WTC11 (cell line): ENCODE measurements at regions not wholly inside any gene's neighbourhood (a gene's known extent, or its start where the extent isn't known, plus 50 kb on each side); places are given as distances from the start of the nearest gene placed in this dataset.

Experiments
- AFF4 ChIP-seq: sonication (generic); formaldehyde crosslinking; IDR thresholded peaks from 2 replicates; pipeline ENCODE4 v1.8.1; 2023; ENCODE audit warnings: mild to moderate bottlenecking, missing genetic modification reagents, borderline replicate concordance
- ATF1 ChIP-seq: sonication (generic); formaldehyde crosslinking; IDR thresholded peaks from 2 replicates; pipeline ENCODE4 v1.8.1; 2023; ENCODE audit warnings: mild to moderate bottlenecking, moderate library complexity, missing genetic modification reagents
- CBFB ChIP-seq: sonication (generic); formaldehyde crosslinking; IDR thresholded peaks from 2 replicates; pipeline ENCODE4 v1.8.1; 2022; ENCODE audit warnings: mild to moderate bottlenecking, low read depth, missing genetic modification reagents
- CTCF ChIP-seq: fragments of 200-600 bp; IDR thresholded peaks from 2 replicates; pipeline ENCODE4 v1.8.0; 2022; ENCODE audit warnings: antibody characterized with exemption
- E2F5 ChIP-seq: sonication (generic); formaldehyde crosslinking; IDR thresholded peaks from 2 replicates; pipeline ENCODE4 v1.8.1; 2022; ENCODE audit warnings: mild to moderate bottlenecking, moderate library complexity, missing genetic modification reagents
- ESRRA ChIP-seq: sonication (generic); formaldehyde crosslinking; IDR thresholded peaks from 2 replicates; pipeline ENCODE4 v1.8.1; 2022; ENCODE audit warnings: mild to moderate bottlenecking, missing genetic modification reagents, borderline replicate concordance
- GABPB1 ChIP-seq: sonication (generic); formaldehyde crosslinking; IDR thresholded peaks from 2 replicates; pipeline ENCODE4 v1.8.1; 2023; ENCODE audit warnings: mild to moderate bottlenecking, missing genetic modification reagents
- KAT7 ChIP-seq: sonication (generic); formaldehyde crosslinking; IDR thresholded peaks from 2 replicates; pipeline ENCODE4 v1.8.1; 2023; ENCODE audit warnings: missing genetic modification reagents, mild to moderate bottlenecking, borderline replicate concordance
- NFYB ChIP-seq: sonication (generic); formaldehyde crosslinking; conservative IDR thresholded peaks from 2 replicates; pipeline ENCODE4 v1.8.0; 2022; ENCODE audit warnings: low read depth, missing genetic modification reagents
- SMAD4 ChIP-seq: sonication (generic); formaldehyde crosslinking; IDR thresholded peaks from 2 replicates; pipeline ENCODE4 v1.8.0; 2022; ENCODE audit warnings: mild to moderate bottlenecking, missing genetic modification reagents
- ZBTB21 ChIP-seq: sonication (generic); formaldehyde crosslinking; IDR thresholded peaks from 2 replicates; pipeline ENCODE4 v1.8.1; 2023; ENCODE audit warnings: mild to moderate bottlenecking, missing genetic modification reagents, borderline replicate concordance
- ZNF138 ChIP-seq: sonication (generic); formaldehyde crosslinking; conservative IDR thresholded peaks from 2 replicates; pipeline ENCODE4 v1.8.1; 2022; ENCODE audit warnings: mild to moderate bottlenecking, moderate library complexity, missing genetic modification reagents
- ZNF423 ChIP-seq: fragments of 250-450 bp; sonication (Bioruptor Pico); IDR thresholded peaks from 2 replicates; pipeline ENCODE4 v2.1.2; 2022; ENCODE audit warnings: mild to moderate bottlenecking, moderate library complexity
- TF ChIP-seq, protein P1 (sequence below): sonication (generic); formaldehyde crosslinking; IDR thresholded peaks from 2 replicates; pipeline ENCODE4 v1.8.1; 2022; ENCODE audit warnings: missing genetic modification reagents, borderline replicate concordance

DNA sequence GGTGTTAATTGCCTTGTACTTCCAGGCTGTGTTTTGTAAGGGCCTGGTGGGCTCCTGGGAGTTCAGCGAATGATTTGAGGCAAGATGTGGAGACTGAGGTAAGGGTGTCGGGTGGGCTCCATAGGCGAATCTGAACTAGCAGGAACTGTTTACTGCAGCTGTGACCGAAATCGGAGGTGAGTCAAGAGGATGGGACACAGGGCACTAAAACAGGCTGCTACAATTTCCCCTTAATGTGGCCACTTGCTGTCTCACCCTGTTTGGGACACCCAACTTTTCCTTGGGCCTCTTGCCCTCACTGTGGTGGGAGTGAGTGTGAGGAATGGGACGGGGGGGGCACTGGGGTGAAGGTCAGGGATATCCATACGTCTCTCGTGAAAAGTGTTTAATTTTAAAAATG, 53.9 kb upstream of the MCUR1 start:
- TF ChIP-seq CTCF (no peak), SMAD4 (CRISPR knock-in tag) (no peak), ZNF423 (CRISPR knock-in tag) (no peak), AFF4 (no peak), NFYB (no peak), ATF1 (CRISPR knock-in tag) (no peak), ESRRA (CRISPR knock-in tag) (no peak), CBFB (no peak), E2F5 (CRISPR knock-in tag) (no peak), GABPB1 (CRISPR knock-in tag) (no peak), ZNF138 (CRISPR knock-in tag) (no peak), KAT7 (CRISPR knock-in tag) (no peak), ZBTB21 (CRISPR knock-in tag) (no peak)
- TF ChIP-seq, protein P1, sequence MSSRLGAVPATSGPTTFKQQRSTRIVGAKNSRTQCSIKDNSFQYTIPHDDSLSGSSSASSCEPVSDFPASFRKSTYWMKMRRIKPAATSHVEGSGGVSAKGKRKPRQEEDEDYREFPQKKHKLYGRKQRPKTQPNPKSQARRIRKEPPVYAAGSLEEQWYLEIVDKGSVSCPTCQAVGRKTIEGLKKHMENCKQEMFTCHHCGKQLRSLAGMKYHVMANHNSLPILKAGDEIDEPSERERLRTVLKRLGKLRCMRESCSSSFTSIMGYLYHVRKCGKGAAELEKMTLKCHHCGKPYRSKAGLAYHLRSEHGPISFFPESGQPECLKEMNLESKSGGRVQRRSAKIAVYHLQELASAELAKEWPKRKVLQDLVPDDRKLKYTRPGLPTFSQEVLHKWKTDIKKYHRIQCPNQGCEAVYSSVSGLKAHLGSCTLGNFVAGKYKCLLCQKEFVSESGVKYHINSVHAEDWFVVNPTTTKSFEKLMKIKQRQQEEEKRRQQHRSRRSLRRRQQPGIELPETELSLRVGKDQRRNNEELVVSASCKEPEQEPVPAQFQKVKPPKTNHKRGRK = no peak
